H1 (cell line): ENCODE measurements at regions not wholly inside any gene's neighbourhood (a gene's known extent, or its start where the extent isn't known, plus 50 kb on each side); places are given as distances from the start of the nearest gene placed in this dataset.

Source experiments
- CTCF ChIA-PET: fragments of 300-600 bp; sonication (Branson Sonifier 250); formaldehyde crosslinking; loops from one replicate; lab custom pipeline; 2021; ENCODE audit not compliant: partially characterized antibody; lab: Charles Lee
- POLR2A ChIA-PET: fragments of 300-600 bp; sonication (Branson Sonifier 250); formaldehyde crosslinking; loops from one replicate; lab custom pipeline; 2021; ENCODE audit warnings: inconsistent platforms; ENCODE audit not compliant: partially characterized antibody; lab: Charles Lee
- DNase-seq, 2 experiments: peaks; one replicate each; pipeline versions ENCODE4 v3.0.0 to v3.0.0-alpha.2; 2010 to 2022; ENCODE audit warnings: low spot score in 2 of 2, low read depth in 1 of 2, mixed read lengths in 1 of 2
- FAIRE-seq: peaks from 2 replicates; lab custom pipeline; 2011; peaks lifted over from hg19 to GRCh38; lab: Jason Lieb, UNC
- H2AFZ ChIP-seq: 2 replicates; pipeline ENCODE4 v1.8.1; 2012; ENCODE audit warnings: low read length, inconsistent platforms
- H2AK5ac ChIP-seq: 2 replicates; pipeline ENCODE4 v1.6.1; 2013; ENCODE audit warnings: low read depth, low read length
- H2BK120ac ChIP-seq: replicated peaks from 2 replicates; pipeline ENCODE3; 2013; ENCODE audit warnings: low read depth, low read length, inconsistent platforms
- H2BK12ac ChIP-seq: 2 replicates; pipeline ENCODE4 v1.6.1; 2013; ENCODE audit warnings: low read depth, low read length
- H2BK15ac ChIP-seq: 2 replicates; pipeline ENCODE4 v1.6.1; 2013; ENCODE audit warnings: low read length
- H2BK20ac ChIP-seq: 2 replicates; pipeline ENCODE4 v1.6.1; 2013; ENCODE audit warnings: low read length
- H2BK5ac ChIP-seq: 2 replicates; pipeline ENCODE4 v1.6.1; 2013; ENCODE audit warnings: low read depth, low read length
- H3K14ac ChIP-seq: 2 replicates; pipeline ENCODE4 v1.6.1; 2013; ENCODE audit warnings: inconsistent platforms; ENCODE audit not compliant: insufficient read length
- H3K18ac ChIP-seq: 2 replicates; pipeline ENCODE4 v1.6.1; 2013; ENCODE audit warnings: low read length; ENCODE audit errors: extremely low read depth
- H3K23ac ChIP-seq: 2 replicates; pipeline ENCODE4 v1.6.1; 2013; ENCODE audit warnings: inconsistent platforms; ENCODE audit not compliant: insufficient read length
- H3K23me2 ChIP-seq: 2 replicates; pipeline ENCODE4 v1.6.1; 2013; ENCODE audit warnings: low read depth, low read length
- H3K27ac ChIP-seq: 2 replicates; pipeline ENCODE4 v1.6.1; 2011; ENCODE audit warnings: low read depth, low read length, inconsistent platforms
- H3K27me3 ChIP-seq, 4 experiments: replicated peaks in 1 of 4; 1 replicate in 1 of 4; 2 replicates in 3 of 4; pipeline versions ENCODE4 v1.6.1 to v1.8.1; 2011 to 2013; ENCODE audit warnings: low read length in 3 of 4, mild to moderate bottlenecking in 3 of 4, inconsistent platforms in 2 of 4, mixed read lengths in 2 of 4, moderate library complexity in 1 of 4; ENCODE audit not compliant: control insufficient read depth in 3 of 4, insufficient read depth in 3 of 4; ENCODE audit errors: extremely low read depth in 1 of 4
- H3K36me3 ChIP-seq, 4 experiments: 2 replicates each; pipeline versions ENCODE4 v1.6.1 to v1.8.1; 2011 to 2013; ENCODE audit warnings: mild to moderate bottlenecking in 4 of 4, low read length in 3 of 4, moderate library complexity in 2 of 4, control low read depth in 1 of 4, inconsistent platforms in 1 of 4; ENCODE audit not compliant: insufficient read depth in 4 of 4, control insufficient read depth in 2 of 4
- H3K4ac ChIP-seq: replicated peaks from 2 replicates; pipeline ENCODE3; 2013; ENCODE audit warnings: low read length, low read depth, mixed read lengths, inconsistent platforms; ENCODE audit not compliant: insufficient read length
- H3K4me1 ChIP-seq, 4 experiments: replicated peaks in 1 of 4; 1 replicate in 1 of 4; 2 replicates in 3 of 4; pipeline versions ENCODE4 v1.6.1 to v1.8.1; 2011 to 2013; ENCODE audit warnings: low read length in 3 of 4, inconsistent platforms in 2 of 4, mixed read lengths in 1 of 4; ENCODE audit not compliant: insufficient read depth in 4 of 4, control insufficient read depth in 3 of 4
- H3K4me2 ChIP-seq, 2 experiments: 2 replicates each; pipeline versions ENCODE4 v1.6.1 to v1.8.1; 2011 to 2013; ENCODE audit warnings: low read depth in 2 of 2, low read length in 2 of 2, control low read depth in 1 of 2, inconsistent platforms in 1 of 2, mild to moderate bottlenecking in 1 of 2; ENCODE audit not compliant: insufficient read depth in 1 of 2
- H3K4me3 ChIP-seq, 4 experiments: fragments of 200-600, 300-600 bp in 1 of 4; sonication (generic), shearing (Covaris generic), sonication (Bioruptor Twin) in 1 of 4; 2 replicates each; pipeline versions ENCODE4 v1.5.1 to v1.8.1; 2011 to 2016; ENCODE audit warnings: low read length in 4 of 4, low read depth in 3 of 4, control low read depth in 2 of 4, inconsistent platforms in 2 of 4, mild to moderate bottlenecking in 2 of 4, mixed read lengths in 1 of 4, moderate library complexity in 1 of 4; ENCODE audit not compliant: insufficient read depth in 2 of 4; ENCODE audit errors: extremely low read depth in 1 of 4
- H3K56ac ChIP-seq: replicated peaks from 2 replicates; pipeline ENCODE3; 2013; ENCODE audit warnings: low read depth, mild to moderate bottlenecking, mixed read lengths, low read length, inconsistent platforms; ENCODE audit not compliant: insufficient read length
- H3K79me1 ChIP-seq: 2 replicates; pipeline ENCODE4 v1.6.1; 2013; ENCODE audit warnings: low read depth, low read length, control low read depth
- H3K79me2 ChIP-seq, 2 experiments: 2 replicates each; pipeline versions ENCODE4 v1.6.1 to v1.8.1; 2012 to 2013; ENCODE audit warnings: low read length in 2 of 2, mild to moderate bottlenecking in 2 of 2, inconsistent platforms in 1 of 2; ENCODE audit not compliant: insufficient read depth in 2 of 2, control insufficient read depth in 1 of 2
- H3K9ac ChIP-seq, 4 experiments: replicated peaks in 1 of 4; 1 replicate in 1 of 4; 2 replicates in 3 of 4; pipeline versions ENCODE4 v1.6.1 to v1.8.1; 2011 to 2013; ENCODE audit warnings: low read depth in 3 of 4, low read length in 3 of 4, control low read depth in 2 of 4, mild to moderate bottlenecking in 2 of 4, moderate library complexity in 2 of 4, inconsistent platforms in 1 of 4; ENCODE audit errors: extremely low read depth in 1 of 4
- H3K9me3 ChIP-seq, 2 experiments: 2 replicates each; pipeline versions ENCODE4 v1.6.1 to v1.8.1; 2012 to 2013; ENCODE audit warnings: mild to moderate bottlenecking in 2 of 2, moderate library complexity in 2 of 2, control low read depth in 1 of 2, inconsistent platforms in 1 of 2, low read depth in 1 of 2, low read length in 1 of 2, mixed read lengths in 1 of 2; ENCODE audit not compliant: insufficient read depth in 2 of 2
- H4K20me1 ChIP-seq, 2 experiments: replicated peaks in 1 of 2; 2 replicates each; pipeline versions ENCODE3 to v1.8.1; 2011 to 2013; ENCODE audit warnings: inconsistent platforms in 2 of 2, low read length in 2 of 2, mild to moderate bottlenecking in 1 of 2; ENCODE audit not compliant: insufficient read depth in 2 of 2, control insufficient read depth in 1 of 2
- H4K5ac ChIP-seq: 2 replicates; pipeline ENCODE4 v1.6.1; 2013; ENCODE audit warnings: low read length, low read depth, mixed read lengths, inconsistent platforms; ENCODE audit not compliant: insufficient read length
- H4K8ac ChIP-seq: 2 replicates; pipeline ENCODE4 v1.8.0; 2013; ENCODE audit warnings: mild to moderate bottlenecking, moderate library complexity, low read length, inconsistent platforms; ENCODE audit not compliant: insufficient read depth; ENCODE audit errors: extremely low read depth
- H4K91ac ChIP-seq: replicated peaks from 2 replicates; pipeline ENCODE3; 2013; ENCODE audit warnings: low read length, mixed read lengths, inconsistent platforms; ENCODE audit not compliant: insufficient read length
- CEBPB ChIP-seq: IDR thresholded peaks from 2 replicates; pipeline ENCODE4 v1.6.1; 2012; ENCODE audit warnings: low read depth, low read length
- EZH2 ChIP-seq: fragments of 200-600 bp; sonication (generic); IDR thresholded peaks from 2 replicates; pipeline ENCODE4 v1.7.1; 2012; ENCODE audit warnings: low read depth, mild to moderate bottlenecking, moderate library complexity, low read length, inconsistent platforms; ENCODE audit not compliant: severe bottlenecking
- WGBS, 2 experiments: shearing (Covaris generic) in 1 of 2; methylation state at CpG; one replicate each; pipeline versions ENCODE4 v1.1.6 to v1.1.7; 2013 to 2015; ENCODE audit warnings: low lambda C conversion rate in 2 of 2, mixed read lengths in 2 of 2, inconsistent platforms in 1 of 2, low coverage in 1 of 2, missing lambda C conversion rate in 1 of 2; ENCODE audit not compliant: insufficient replicate concordance in 2 of 2, insufficient coverage in 1 of 2, insufficient read length in 1 of 2; ENCODE audit errors: extremely low coverage in 1 of 2, missing lambda C conversion rate in 1 of 2; 5-methylcytosine and 5-hydroxymethylcytosine counted together

- peaks cover 9 to 10% of the 10 kb centered on the region in 2 experiments; a peak in 2 of 4 replicates for H3K9me3 ChIP-seq
- H4K5ac ChIP-seq = no peak overlapping the region
- H3K18ac ChIP-seq = no peak overlapping the region
- no peak overlapping the region for H3K56ac ChIP-seq
- no peak overlapping the region for H3K9ac ChIP-seq
- no peak overlapping the region for H3K4me3 ChIP-seq
- H3K27ac ChIP-seq = no peak overlapping the region
- DNase-seq (no peak), FAIRE-seq (no peak)
- H2BK12ac ChIP-seq = no peak overlapping the region
- no peak overlapping the region for H3K23ac ChIP-seq
- no peak overlapping the region for H2AFZ ChIP-seq
- H3K4me1 ChIP-seq = no peaks in the 10 kb centered on the region
- ChIA-PET CTCF (interaction anchor here (0.9 to 1.3 kb wide), 3 partner anchors 55 to 167 kb away, joined by 3 to 4 read pairs (median 3); no protein-coding TSS in a partner anchor), POLR2A (interaction anchor here (0.6 kb wide), 1 partner anchor 481 kb away, joined by 3 read pairs; no protein-coding TSS in a partner anchor)
- no peaks in the 10 kb centered on the region for H3K79me2 ChIP-seq
- no peak overlapping the region for H2BK5ac ChIP-seq
- no peak overlapping the region for H2AK5ac ChIP-seq
- no peaks in the 10 kb centered on the region for H3K27me3 ChIP-seq
- no peak overlapping the region for H2BK120ac ChIP-seq
- H2BK15ac ChIP-seq = no peak overlapping the region
- no peak overlapping the region for H3K4ac ChIP-seq
- no peak overlapping the region for H3K4me2 ChIP-seq
- no peaks in the 10 kb centered on the region for H3K79me1 ChIP-seq
- H2BK20ac ChIP-seq = no peak overlapping the region
- H3K23me2 ChIP-seq = no peaks in the 10 kb centered on the region
- no peaks in the 10 kb centered on the region for H3K36me3 ChIP-seq
- no peaks in the 10 kb centered on the region for H4K20me1 ChIP-seq
- 0 out of 2 replicates have a peak overlapping the region, but pooled peaks have one; percentile 6 for H4K8ac ChIP-seq
- no peak overlapping the region for H4K91ac ChIP-seq
- H3K14ac ChIP-seq = no peak overlapping the region
- WGBS, 2 experiments = 86% methylated on average over 27 of the region's 30 CpGs; no CpG with 5 or more reads in 1 of the 2 experiments
- TF ChIP-seq EZH2 = no peak
- TF ChIP-seq CEBPB = peak; percentile 69
Measured at GRCh38 chr14:104395941-104396681, 183.5 kb upstream of the C14orf180 start.
